HT-29 (cell line): ENCODE measurements at regions not wholly inside any gene's neighbourhood (a gene's known extent, or its start where the extent isn't known, plus 50 kb on each side); places are given as distances from the start of the nearest gene placed in this dataset.

ENCODE experiments used
- DNase-seq: peaks from one replicate; pipeline ENCODE4 v3.0.0-alpha.2; 2015; ENCODE audit warnings: low spot score

GRCh38 chr18:30544141-30544540 is 498.4 kb downstream of the DSC3 start:
- no peak for DNase-seq

- DNase-seq: no peak
Observed at GRCh38 chr18:30533716-30534115, 508.8 kb downstream of the DSC3 start.

- no peak for DNase-seq
Observed at GRCh38 chr18:30527917-30528316, 514.6 kb downstream of the DSC3 start.

GRCh38 chr18:30527226-30527625 is 515.3 kb downstream of the DSC3 start:
- DNase-seq: no peak

GRCh38 chr18:30522288-30522929 is 520.1 kb downstream of the DSC3 start:
- no peak for DNase-seq

- DNase-seq: no peak
Observed at GRCh38 chr18:30514059-30514458, 528.5 kb downstream of the DSC3 start.

GRCh38 chr18:30512872-30513271 is 529.7 kb downstream of the DSC3 start:
- DNase-seq: no peak

- no peak for DNase-seq
Observed at GRCh38 chr18:30510882-30511281, 531.7 kb downstream of the DSC3 start.

- no peak for DNase-seq
Observed at GRCh38 chr18:30501594-30501993, 540.9 kb downstream of the DSC3 start.

- DNase-seq: no peak
Observed at GRCh38 chr18:30500240-30500945, 542.1 kb downstream of the DSC3 start.

- no peak for DNase-seq
Observed at GRCh38 chr18:30499721-30500120, 542.8 kb downstream of the DSC3 start.

GRCh38 chr18:30492552-30493129 is 549.9 kb downstream of the DSC3 start:
- DNase-seq: no peak

GRCh38 chr18:30491815-30492551 is 550.6 kb downstream of the DSC3 start:
- no peak for DNase-seq

GRCh38 chr18:30489890-30490643 is 552.5 kb downstream of the DSC3 start:
- no peak for DNase-seq

GRCh38 chr18:30487962-30488361 is 554.6 kb downstream of the DSC3 start:
- no peak for DNase-seq

GRCh38 chr18:30486856-30487255 is 555.7 kb downstream of the DSC3 start:
- DNase-seq: no peak

- DNase-seq: no peak
Observed at GRCh38 chr18:30485078-30485477, 557.5 kb downstream of the DSC3 start.

- no peak for DNase-seq
Observed at GRCh38 chr18:30481871-30482270, 560.7 kb downstream of the DSC3 start.

- no peak for DNase-seq
Observed at GRCh38 chr18:30469091-30469490, 573.5 kb downstream of the DSC3 start.

- DNase-seq: no peak
Observed at GRCh38 chr18:30465096-30465495, 577.4 kb downstream of the DSC3 start.

GRCh38 chr18:30457156-30457555 is 585.4 kb downstream of the DSC3 start:
- DNase-seq: no peak

- DNase-seq: no peak
Observed at GRCh38 chr18:30455741-30456140, 586.8 kb downstream of the DSC3 start.
